ENCODE measurements at regions not wholly inside any gene's neighbourhood (a gene's known extent, or its start where the extent isn't known, plus 50 kb on each side); places are given as distances from the start of the nearest gene placed in this dataset.

DNA sequence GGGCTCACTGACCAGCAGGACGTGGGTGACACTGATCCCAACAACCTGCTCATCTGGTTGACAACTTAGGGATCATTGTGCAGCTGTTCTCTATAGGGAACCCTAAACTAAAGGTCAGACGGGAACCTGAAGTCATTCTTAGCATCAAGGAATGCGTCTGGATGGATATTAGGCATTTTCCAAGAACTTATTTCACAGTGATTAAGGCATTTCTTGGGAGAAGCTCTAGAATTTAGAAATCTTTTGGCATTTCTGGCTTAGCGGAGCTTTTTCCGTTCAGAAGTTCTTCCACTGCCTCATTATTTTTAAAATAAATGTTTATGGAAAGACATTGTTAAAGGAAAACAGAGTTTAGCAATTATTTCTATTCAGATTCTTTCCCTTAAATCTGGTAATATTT lies 303.3 kb upstream of the IGFBP3 start:
- H3K36me3 ChIP-seq (ENCODE audit: control insufficient read depth in 2 of 2, insufficient read depth in 2 of 2, low read length in 1 of 2), result no peaks in the 10 kb centered on the region
- WGBS, 2 donors, result 55 to 59% methylated on average over 5 of the region's 5 CpGs
- H3K9me3 ChIP-seq (ENCODE audit: control insufficient read depth in 2 of 2, insufficient read depth in 1 of 2, low read depth in 1 of 2, low read length in 1 of 2), result no peaks in the 10 kb centered on the region
- peaks cover 0 to 2% of the 10 kb centered on the region in 2 donors for H3K4me1 ChIP-seq (ENCODE audit: control insufficient read depth in 2 of 2, insufficient read depth in 2 of 2, low read length in 1 of 2)
- no peaks in the 10 kb centered on the region for H3K27me3 ChIP-seq (ENCODE audit: control insufficient read depth in 1 of 2, insufficient read depth in 2 of 2, low read length in 2 of 2)
- H3K27ac ChIP-seq (ENCODE audit: low read depth in 2 of 2, low read length in 1 of 2), result no peak overlapping the region
- no peak overlapping the region for H3K4me3 ChIP-seq (ENCODE audit: low read depth in 1 of 2, low read length in 2 of 2)

DNA sequence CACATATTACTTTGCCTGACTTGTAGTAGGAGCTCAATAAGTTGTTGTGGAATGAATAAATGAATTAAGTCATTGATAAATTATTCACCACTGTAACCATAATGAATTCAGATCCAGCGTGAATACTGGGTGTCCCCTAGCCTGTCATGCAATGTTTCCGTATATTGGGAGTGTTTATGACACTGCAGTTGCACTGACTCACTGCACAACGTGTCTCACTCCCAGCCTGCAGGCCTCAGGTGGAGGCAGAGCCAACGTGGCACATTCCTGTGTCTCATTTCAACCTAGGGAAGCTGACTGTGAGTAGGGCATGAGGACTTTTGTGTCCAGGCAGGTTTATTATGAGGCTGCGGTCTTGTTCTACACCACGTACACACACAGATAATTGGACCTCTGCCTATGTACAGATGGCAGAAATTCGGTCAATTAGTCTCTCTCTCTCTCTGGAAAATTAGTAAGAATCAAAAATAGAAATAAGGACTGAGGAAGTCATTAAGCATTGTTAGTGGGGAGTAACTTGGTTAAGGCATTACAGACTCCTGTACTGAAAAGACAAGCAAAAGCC lies 299.1 kb upstream of the IGFBP3 start:
- no peaks in the 10 kb centered on the region for H3K9me3 ChIP-seq (ENCODE audit: control insufficient read depth in 2 of 2, insufficient read depth in 1 of 2, low read depth in 1 of 2, low read length in 1 of 2)
- H3K27me3 ChIP-seq (ENCODE audit: control insufficient read depth in 1 of 2, insufficient read depth in 2 of 2, low read length in 2 of 2), result no peaks in the 10 kb centered on the region
- H3K4me1 ChIP-seq (ENCODE audit: control insufficient read depth in 2 of 2, insufficient read depth in 2 of 2, low read length in 1 of 2), result peaks cover 0 to 2% of the 10 kb centered on the region in 2 donors
- no peak overlapping the region for H3K4me3 ChIP-seq (ENCODE audit: low read depth in 1 of 2, low read length in 2 of 2)
- H3K36me3 ChIP-seq (ENCODE audit: control insufficient read depth in 2 of 2, insufficient read depth in 2 of 2, low read length in 1 of 2), result no peaks in the 10 kb centered on the region
- peak overlapping the region in 1 of 2 donors; percentile 44 for H3K27ac ChIP-seq (ENCODE audit: low read depth in 2 of 2, low read length in 1 of 2)
- 46 to 54% methylated on average over 7 of the region's 7 CpGs for WGBS, 2 donors

DNA sequence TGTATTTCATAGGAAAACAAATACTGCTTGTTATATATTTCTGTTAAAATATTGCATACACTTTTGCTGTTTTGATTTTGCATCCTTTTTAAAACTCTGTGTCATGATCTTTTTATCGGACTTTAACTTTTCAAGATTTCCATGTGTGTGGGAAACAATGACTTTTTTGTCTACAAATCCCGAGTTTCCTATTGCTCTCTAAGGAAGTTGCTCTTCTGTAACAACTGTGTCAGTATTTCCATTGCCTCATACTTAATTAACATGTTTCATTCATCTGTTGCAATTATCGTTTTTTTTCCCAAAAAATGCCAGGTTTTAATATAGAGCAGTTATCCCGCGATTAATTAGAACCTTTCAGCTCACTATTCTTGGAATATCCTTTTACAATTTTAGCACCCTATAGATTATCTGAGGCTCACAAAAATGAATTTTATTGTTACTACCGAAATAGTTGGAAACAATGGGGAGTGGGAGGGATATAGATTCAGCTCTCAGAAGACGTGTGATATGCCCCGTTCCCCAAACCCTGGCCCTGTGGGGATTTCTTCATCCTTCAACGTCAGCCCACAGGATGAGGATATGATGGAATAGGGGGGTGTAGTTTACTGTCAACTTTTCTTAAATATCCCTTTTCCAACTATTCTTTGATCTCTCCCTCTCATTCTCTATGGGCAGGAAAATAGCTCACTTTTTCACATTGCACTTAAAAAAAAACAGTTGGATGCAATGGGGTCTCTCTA lies 297.6 kb upstream of the IGFBP3 start:
- H3K27ac ChIP-seq (ENCODE audit: low read depth in 2 of 2, low read length in 1 of 2), result no peak overlapping the region
- H3K4me3 ChIP-seq (ENCODE audit: low read depth in 1 of 2, low read length in 2 of 2), result no peak overlapping the region
- no peaks in the 10 kb centered on the region for H3K9me3 ChIP-seq (ENCODE audit: control insufficient read depth in 2 of 2, insufficient read depth in 1 of 2, low read depth in 1 of 2, low read length in 1 of 2)
- H3K27me3 ChIP-seq (ENCODE audit: control insufficient read depth in 1 of 2, insufficient read depth in 2 of 2, low read length in 2 of 2), result no peaks in the 10 kb centered on the region
- peaks cover 0 to 2% of the 10 kb centered on the region in 2 donors for H3K4me1 ChIP-seq (ENCODE audit: control insufficient read depth in 2 of 2, insufficient read depth in 2 of 2, low read length in 1 of 2)
- H3K36me3 ChIP-seq (ENCODE audit: control insufficient read depth in 2 of 2, insufficient read depth in 2 of 2, low read length in 1 of 2), result no peaks in the 10 kb centered on the region
- WGBS, 2 donors, result 72 to 73% methylated on average over 9 of the region's 9 CpGs

DNA sequence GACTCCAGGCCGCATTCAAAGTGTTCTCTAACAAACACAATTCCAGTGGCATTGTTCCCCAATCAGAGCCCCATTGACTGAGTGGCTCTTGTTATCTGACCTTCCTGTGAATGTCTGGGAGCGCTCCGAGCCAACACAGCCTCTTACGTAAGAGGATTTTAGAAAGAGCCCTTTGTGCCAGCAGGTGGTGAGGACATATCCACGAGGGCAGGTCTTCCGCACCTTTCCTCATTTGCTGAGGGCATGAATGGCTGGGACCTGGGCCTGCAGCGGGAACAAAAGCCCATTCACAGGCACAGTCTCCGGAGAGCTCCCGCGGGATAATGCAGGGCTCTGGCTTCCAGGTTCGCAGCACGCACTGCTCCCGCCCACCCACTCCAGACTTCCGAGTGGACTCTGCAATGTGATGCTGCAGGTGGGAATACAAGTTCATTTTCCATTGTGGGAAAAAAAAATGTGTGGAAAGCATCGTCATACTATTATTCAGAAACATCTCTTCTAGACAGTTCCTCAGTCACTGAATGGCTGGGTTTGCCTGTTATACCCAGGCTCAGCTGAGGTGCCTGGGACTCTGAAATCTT lies 295.0 kb upstream of the IGFBP3 start:
- H3K36me3 ChIP-seq (ENCODE audit: control insufficient read depth in 2 of 2, insufficient read depth in 2 of 2, low read length in 1 of 2), result no peaks in the 10 kb centered on the region
- H3K27ac ChIP-seq (ENCODE audit: low read depth in 2 of 2, low read length in 1 of 2), result no peak overlapping the region
- 53 to 75% methylated on average over 15 of the region's 15 CpGs for WGBS, 2 donors
- no peak overlapping the region for H3K4me3 ChIP-seq (ENCODE audit: low read depth in 1 of 2, low read length in 2 of 2)
- peaks cover 0 to 2% of the 10 kb centered on the region in 2 donors for H3K4me1 ChIP-seq (ENCODE audit: control insufficient read depth in 2 of 2, insufficient read depth in 2 of 2, low read length in 1 of 2)
- H3K9me3 ChIP-seq (ENCODE audit: control insufficient read depth in 2 of 2, insufficient read depth in 1 of 2, low read depth in 1 of 2, low read length in 1 of 2), result no peaks in the 10 kb centered on the region
- H3K27me3 ChIP-seq (ENCODE audit: control insufficient read depth in 1 of 2, insufficient read depth in 2 of 2, low read length in 2 of 2), result no peaks in the 10 kb centered on the region

DNA sequence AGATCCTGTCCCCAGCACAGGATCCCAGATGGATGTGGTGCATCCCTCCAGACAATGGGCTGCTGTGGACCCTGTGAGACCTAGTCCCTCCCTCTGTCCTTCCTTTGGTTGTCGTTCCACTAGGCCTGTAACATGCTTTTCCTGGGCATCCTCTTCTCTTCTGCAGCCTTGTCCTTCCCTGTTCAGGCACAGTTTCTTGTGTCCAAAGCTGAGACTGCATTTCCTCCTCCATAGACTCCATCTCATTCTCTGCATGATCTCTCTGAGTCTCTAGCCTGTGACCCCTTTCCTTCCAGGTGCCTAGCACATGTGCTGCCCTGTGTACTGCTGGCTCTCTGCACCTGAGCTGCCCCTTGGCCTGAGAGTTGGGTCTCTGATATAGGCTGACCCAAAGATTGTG lies 293.5 kb upstream of the IGFBP3 start:
- Histone ChIP-seq H3K4me1 (ENCODE audit: control insufficient read depth in 2 of 2, insufficient read depth in 2 of 2, low read length in 1 of 2) (peaks cover 0 to 2% of the 10 kb centered on the region in 2 donors), H3K36me3 (ENCODE audit: control insufficient read depth in 2 of 2, insufficient read depth in 2 of 2, low read length in 1 of 2) (no peaks in the 10 kb centered on the region), H3K9me3 (ENCODE audit: control insufficient read depth in 2 of 2, insufficient read depth in 1 of 2, low read depth in 1 of 2, low read length in 1 of 2) (no peaks in the 10 kb centered on the region), H3K4me3 (ENCODE audit: low read depth in 1 of 2, low read length in 2 of 2) (no peak overlapping the region), H3K27ac (ENCODE audit: low read depth in 2 of 2, low read length in 1 of 2) (no peak overlapping the region), H3K27me3 (ENCODE audit: control insufficient read depth in 1 of 2, insufficient read depth in 2 of 2, low read length in 2 of 2) (no peaks in the 10 kb centered on the region)
- WGBS, 2 donors, result 83 to 88% methylated on average over 1 of the region's 1 CpG

DNA sequence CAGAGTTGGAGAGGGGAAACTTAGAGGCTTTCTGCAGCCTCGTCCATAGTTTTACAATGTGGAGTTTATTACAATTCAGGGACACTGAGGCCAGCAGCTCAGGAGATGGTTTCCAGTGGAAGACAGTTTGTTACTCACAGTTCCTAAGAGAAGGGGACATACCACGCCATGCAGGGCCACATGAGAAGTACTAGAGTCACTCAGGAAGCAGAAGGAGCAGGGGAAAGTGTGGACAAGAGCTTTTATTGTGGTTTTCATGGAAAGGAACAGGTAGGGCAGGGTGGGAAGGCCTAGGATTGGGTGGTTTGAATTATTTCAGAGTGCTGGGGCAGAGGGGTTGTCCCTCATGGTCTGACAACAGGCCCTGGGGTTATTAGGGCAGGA lies 292.1 kb upstream of the IGFBP3 start:
- 61 to 91% methylated on average over 2 of the region's 2 CpGs for WGBS, 2 donors
- peaks cover 0 to 2% of the 10 kb centered on the region in 2 donors for H3K4me1 ChIP-seq (ENCODE audit: control insufficient read depth in 2 of 2, insufficient read depth in 2 of 2, low read length in 1 of 2)
- H3K36me3 ChIP-seq (ENCODE audit: control insufficient read depth in 2 of 2, insufficient read depth in 2 of 2, low read length in 1 of 2), result no peaks in the 10 kb centered on the region
- H3K4me3 ChIP-seq (ENCODE audit: low read depth in 1 of 2, low read length in 2 of 2), result no peak overlapping the region
- H3K9me3 ChIP-seq (ENCODE audit: control insufficient read depth in 2 of 2, insufficient read depth in 1 of 2, low read depth in 1 of 2, low read length in 1 of 2), result no peaks in the 10 kb centered on the region
- no peak overlapping the region for H3K27ac ChIP-seq (ENCODE audit: low read depth in 2 of 2, low read length in 1 of 2)
- H3K27me3 ChIP-seq (ENCODE audit: control insufficient read depth in 1 of 2, insufficient read depth in 2 of 2, low read length in 2 of 2), result no peaks in the 10 kb centered on the region

DNA sequence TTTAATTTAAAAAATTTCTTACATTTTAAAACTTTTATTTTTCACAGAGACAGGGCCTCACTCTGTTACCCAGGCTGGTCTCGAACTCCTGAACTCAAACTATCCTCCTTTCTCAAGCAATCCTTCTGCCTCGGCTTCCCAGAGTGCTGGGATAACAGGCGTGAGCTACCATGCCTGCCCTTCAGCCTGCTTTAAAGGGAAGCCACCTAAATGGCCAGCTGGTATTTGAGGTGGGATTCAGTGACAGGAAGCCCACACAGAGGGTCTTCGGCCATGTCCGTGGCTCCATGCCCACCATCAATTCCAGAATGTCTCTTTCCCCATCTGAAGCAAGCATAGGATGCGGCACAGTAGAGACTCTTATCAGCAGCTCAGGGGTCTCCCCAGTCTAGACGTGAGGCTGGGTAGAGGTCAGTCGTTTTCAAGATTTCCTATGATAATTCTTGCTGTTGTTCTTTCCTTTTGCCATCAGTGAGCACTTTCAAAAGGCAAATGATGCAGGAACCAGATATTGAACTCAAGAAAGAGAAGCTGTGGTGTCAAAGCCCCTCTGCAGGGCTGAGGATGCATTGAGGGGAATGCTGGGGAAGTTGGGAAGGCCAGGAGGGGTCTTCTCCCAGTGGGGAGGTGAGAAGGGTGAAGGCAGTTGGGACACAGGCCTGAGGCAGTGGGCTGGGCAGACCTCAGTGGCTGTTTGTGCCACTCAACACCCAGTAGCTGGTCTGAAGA lies 291.5 kb upstream of the IGFBP3 start:
- Histone ChIP-seq H3K27ac (ENCODE audit: low read depth in 2 of 2, low read length in 1 of 2) (no peak overlapping the region), H3K27me3 (ENCODE audit: control insufficient read depth in 1 of 2, insufficient read depth in 2 of 2, low read length in 2 of 2) (no peaks in the 10 kb centered on the region), H3K9me3 (ENCODE audit: control insufficient read depth in 2 of 2, insufficient read depth in 1 of 2, low read depth in 1 of 2, low read length in 1 of 2) (no peaks in the 10 kb centered on the region), H3K4me1 (ENCODE audit: control insufficient read depth in 2 of 2, insufficient read depth in 2 of 2, low read length in 1 of 2) (peaks cover 0 to 2% of the 10 kb centered on the region in 2 donors), H3K4me3 (ENCODE audit: low read depth in 1 of 2, low read length in 2 of 2) (no peak overlapping the region), H3K36me3 (ENCODE audit: control insufficient read depth in 2 of 2, insufficient read depth in 2 of 2, low read length in 1 of 2) (no peaks in the 10 kb centered on the region)
- WGBS, 2 donors, result 75 to 80% methylated on average over 8 of the region's 8 CpGs

DNA sequence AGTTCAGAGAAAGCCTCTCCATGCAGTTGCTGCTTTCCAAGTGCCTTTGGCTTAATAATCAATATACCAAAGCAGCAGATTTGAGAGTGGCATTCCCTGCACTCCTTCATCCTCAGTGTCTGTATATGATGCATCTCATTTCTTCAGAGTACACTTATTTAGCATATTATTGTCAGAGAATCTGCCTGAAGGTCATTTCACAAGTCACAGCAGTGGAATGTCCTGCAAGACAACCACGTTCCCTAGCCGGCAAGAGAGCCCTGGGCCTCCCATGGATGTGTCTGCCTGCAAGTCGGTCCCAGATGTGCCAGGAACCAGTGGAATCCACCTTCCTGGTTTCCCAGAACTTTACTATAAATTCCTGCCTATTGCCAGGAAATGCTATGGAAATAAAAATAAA lies 289.4 kb upstream of the IGFBP3 start:
- no peaks in the 10 kb centered on the region for H3K9me3 ChIP-seq (ENCODE audit: control insufficient read depth in 2 of 2, insufficient read depth in 1 of 2, low read depth in 1 of 2, low read length in 1 of 2)
- no peak overlapping the region for H3K4me3 ChIP-seq (ENCODE audit: low read depth in 1 of 2, low read length in 2 of 2)
- no peak overlapping the region for H3K27ac ChIP-seq (ENCODE audit: low read depth in 2 of 2, low read length in 1 of 2)
- no peaks in the 10 kb centered on the region for H3K36me3 ChIP-seq (ENCODE audit: control insufficient read depth in 2 of 2, insufficient read depth in 2 of 2, low read length in 1 of 2)
- no peaks in the 10 kb centered on the region for H3K27me3 ChIP-seq (ENCODE audit: control insufficient read depth in 1 of 2, insufficient read depth in 2 of 2, low read length in 2 of 2)
- H3K4me1 ChIP-seq (ENCODE audit: control insufficient read depth in 2 of 2, insufficient read depth in 2 of 2, low read length in 1 of 2), result peaks cover 0 to 2% of the 10 kb centered on the region in 2 donors
- 78 to 84% methylated on average over 3 of the region's 3 CpGs for WGBS, 2 donors

DNA sequence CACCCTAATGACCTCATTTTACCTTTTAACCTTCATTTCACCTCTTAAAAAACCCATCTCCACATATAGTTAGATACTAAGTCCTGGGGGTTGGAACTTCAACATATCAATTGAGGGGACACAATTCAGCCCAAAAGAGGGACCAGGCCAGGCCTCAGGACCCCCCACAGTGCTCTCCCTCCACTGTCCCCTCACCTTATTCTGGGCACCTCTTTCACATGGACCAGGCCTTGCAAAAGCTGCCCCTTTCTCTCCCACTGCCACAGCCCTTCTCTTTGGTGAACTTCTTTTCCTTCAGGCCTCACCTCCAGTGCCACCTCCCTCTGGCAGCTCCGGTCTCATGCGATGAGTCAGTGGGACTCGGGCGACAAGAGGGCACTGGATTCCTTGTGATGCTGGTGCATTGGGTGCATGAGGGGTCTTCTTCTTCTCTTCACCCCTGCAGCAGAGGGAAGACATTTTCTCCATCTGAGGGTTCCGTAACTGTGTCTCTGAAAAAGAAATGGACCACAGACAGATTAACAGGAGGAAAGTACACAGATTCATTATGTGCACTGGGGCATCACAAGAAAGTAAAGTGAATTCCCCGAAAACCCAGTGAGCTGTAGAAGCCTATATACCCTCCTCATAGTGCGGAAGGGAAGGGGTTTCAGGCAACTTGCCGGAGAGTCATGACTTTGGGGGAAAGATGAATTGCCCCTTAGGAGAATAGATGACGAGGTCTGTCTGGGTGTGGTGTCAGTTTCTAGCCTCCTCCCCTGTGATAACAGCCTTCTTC lies 288.7 kb upstream of the IGFBP3 start:
- Histone ChIP-seq H3K27ac (ENCODE audit: low read depth in 2 of 2, low read length in 1 of 2) (no peak overlapping the region), H3K4me1 (ENCODE audit: control insufficient read depth in 2 of 2, insufficient read depth in 2 of 2, low read length in 1 of 2) (peaks cover 0 to 2% of the 10 kb centered on the region in 2 donors), H3K4me3 (ENCODE audit: low read depth in 1 of 2, low read length in 2 of 2) (no peak overlapping the region), H3K27me3 (ENCODE audit: control insufficient read depth in 1 of 2, insufficient read depth in 2 of 2, low read length in 2 of 2) (no peaks in the 10 kb centered on the region), H3K9me3 (ENCODE audit: control insufficient read depth in 2 of 2, insufficient read depth in 1 of 2, low read depth in 1 of 2, low read length in 1 of 2) (no peaks in the 10 kb centered on the region), H3K36me3 (ENCODE audit: control insufficient read depth in 2 of 2, insufficient read depth in 2 of 2, low read length in 1 of 2) (no peaks in the 10 kb centered on the region)
- WGBS, 2 donors, result 94% methylated on average over 9 of the region's 9 CpGs

Measured in esophagus (tissue), 2 donors.